GM23338 (cell line): ENCODE measurements at regions not wholly inside any gene's neighbourhood (a gene's known extent, or its start where the extent isn't known, plus 50 kb on each side); places are given as distances from the start of the nearest gene placed in this dataset.

Experiments used
- ATAC-seq: fragments of 200-7000 bp; cut with Tn5 transposase; 3 replicates; pipeline ENCODE4 v1.9.1; 2020
- DNase-seq: peaks from one replicate; pipeline ENCODE4 v3.0.0-alpha.2; 2015; ENCODE audit warnings: low spot score
- H2AFZ ChIP-seq: fragments of 200-600 bp; sonication (generic); 2 replicates; pipeline ENCODE4 v1.8.0; 2016; ENCODE audit warnings: antibody characterized with exemption, mild to moderate bottlenecking, moderate library complexity
- H3F3A ChIP-seq: fragments of 200-600 bp; sonication (generic); replicated peaks from 2 replicates; pipeline ENCODE4 v1.8.0; 2017; ENCODE audit warnings: antibody characterized with exemption, mixed run types, low read depth
- H3K27ac ChIP-seq: fragments of 200-600 bp; sonication (generic); 2 replicates; pipeline ENCODE4 v1.6.1; 2016; ENCODE audit warnings: low read depth
- H3K27me3 ChIP-seq: fragments of 200-600 bp; sonication (generic); 2 replicates; pipeline ENCODE4 v1.8.0; 2016; ENCODE audit warnings: mild to moderate bottlenecking, mixed run types, moderate library complexity; ENCODE audit not compliant: insufficient read depth
- H3K36me3 ChIP-seq: fragments of 200-600 bp; sonication (generic); 2 replicates; pipeline ENCODE4 v1.8.0; 2016; ENCODE audit warnings: mild to moderate bottlenecking; ENCODE audit not compliant: insufficient read depth
- H3K4me1 ChIP-seq: fragments of 200-600 bp; sonication (generic); 2 replicates; pipeline ENCODE4 v1.8.0; 2016; ENCODE audit warnings: mild to moderate bottlenecking, moderate library complexity; ENCODE audit not compliant: insufficient read depth
- H3K4me2 ChIP-seq: fragments of 200-600 bp; sonication (generic); 2 replicates; pipeline ENCODE4 v1.7.1; 2017; ENCODE audit warnings: mixed run types
- H3K4me3 ChIP-seq: fragments of 200-600 bp; sonication (generic); 2 replicates; pipeline ENCODE4 v1.6.1; 2016; ENCODE audit warnings: mixed run types
- H3K79me2 ChIP-seq: fragments of 200-600 bp; sonication (generic); replicated peaks from 2 replicates; pipeline ENCODE4 v1.8.0; 2017; ENCODE audit warnings: mild to moderate bottlenecking; ENCODE audit not compliant: insufficient read depth
- H3K9me2 ChIP-seq: fragments of 200-600 bp; sonication (generic); 2 replicates; pipeline ENCODE4 v1.8.0; 2017; ENCODE audit not compliant: insufficient read depth
- H4K20me1 ChIP-seq: fragments of 200-600 bp; sonication (generic); replicated peaks from 2 replicates; pipeline ENCODE4 v1.8.0; 2017; ENCODE audit warnings: mild to moderate bottlenecking; ENCODE audit not compliant: insufficient read depth
- H3K27ac Mint-ChIP-seq: 2 replicates; pipeline ENCODE4 v1.8.0; 2020; ENCODE audit warnings: inconsistent platforms, mild to moderate bottlenecking, moderate library complexity, mixed read lengths
- H3K27me3 Mint-ChIP-seq: 3 replicates; pipeline ENCODE4 v1.8.0; 2022; ENCODE audit warnings: low read depth, mild to moderate bottlenecking, moderate library complexity, mixed read lengths, inconsistent platforms; ENCODE audit not compliant: insufficient read depth, poor library complexity
- H3K36me3 Mint-ChIP-seq: 3 replicates; pipeline ENCODE4 v1.8.0; 2021; ENCODE audit warnings: low read depth, mild to moderate bottlenecking, inconsistent platforms, moderate library complexity, mixed read lengths
- H3K4me1 Mint-ChIP-seq: 3 replicates; pipeline ENCODE4 v1.8.0; 2020; ENCODE audit warnings: mild to moderate bottlenecking, inconsistent platforms, mixed read lengths
- H3K4me3 Mint-ChIP-seq: 3 replicates; pipeline ENCODE4 v1.8.0; 2021; ENCODE audit warnings: moderate library complexity, mild to moderate bottlenecking, inconsistent platforms, mixed read lengths
- H3K9me3 Mint-ChIP-seq: 3 replicates; pipeline ENCODE4 v1.8.0; 2020; ENCODE audit warnings: moderate library complexity, mild to moderate bottlenecking, inconsistent platforms, mixed read lengths
- CREB1 ChIP-seq: fragments of 250-450 bp; sonication (Bioruptor Pico); IDR thresholded peaks from 2 replicates; pipeline ENCODE4 v1.5.0; 2020; ENCODE audit warnings: low read depth, mild to moderate bottlenecking, moderate library complexity
- EZH2 ChIP-seq: fragments of 200-600 bp; sonication (generic); IDR thresholded peaks from one replicate; pipeline ENCODE4 v1.8.0; 2017; ENCODE audit warnings: antibody characterized with exemption, mild to moderate bottlenecking, low read depth; ENCODE audit not compliant: unreplicated experiment
- EZH2phosphoT487 ChIP-seq: fragments of 200-600 bp; sonication (generic); IDR thresholded peaks from one replicate; pipeline ENCODE4 v1.8.1; 2018; ENCODE audit warnings: antibody characterized with exemption; ENCODE audit not compliant: unreplicated experiment
- JUNB ChIP-seq: IDR thresholded peaks from one replicate; pipeline ENCODE4 v1.6.1; 2016; ENCODE audit warnings: antibody characterized with exemption; ENCODE audit not compliant: unreplicated experiment
- NANOG ChIP-seq: IDR thresholded peaks from 2 replicates; pipeline ENCODE4 v1.6.1; 2016; ENCODE audit warnings: antibody characterized with exemption, borderline replicate concordance
- POLR2AphosphoS5 ChIP-seq: IDR thresholded peaks from 2 replicates; pipeline ENCODE4 v1.6.1; 2016; ENCODE audit warnings: antibody characterized with exemption, low read depth
- STAT1 ChIP-seq: IDR thresholded peaks from one replicate; pipeline ENCODE4 v1.6.1; 2016; ENCODE audit warnings: antibody characterized with exemption; ENCODE audit not compliant: unreplicated experiment
- ZNF114 ChIP-seq: fragments of 250-450 bp; sonication (Bioruptor Pico); IDR thresholded peaks from 2 replicates; pipeline ENCODE4 v1.5.0; 2020; ENCODE audit warnings: mild to moderate bottlenecking, moderate library complexity
- ZNF331 ChIP-seq: fragments of 250-450 bp; sonication (Bioruptor Pico); IDR thresholded peaks from 2 replicates; pipeline ENCODE4 v1.5.0; 2020; ENCODE audit warnings: low read depth, mild to moderate bottlenecking, moderate library complexity
- TF ChIP-seq, protein P1 (sequence below): fragments of 250-450 bp; sonication (Bioruptor Pico); IDR thresholded peaks from 2 replicates; pipeline ENCODE4 v1.5.0; 2020; ENCODE audit warnings: mild to moderate bottlenecking, moderate library complexity
- TF ChIP-seq, protein P2 (sequence below): IDR thresholded peaks from 2 replicates; pipeline ENCODE4 v1.6.1; 2016; ENCODE audit warnings: antibody characterized with exemption
- TF ChIP-seq, protein P3 (sequence below), 2 experiments: fragments of 200-600 bp in 1 of 2; sonication (generic) in 1 of 2; conservative IDR thresholded peaks; 2 replicates each; pipeline versions ENCODE4 v1.5.1 to v1.6.1; 2016 to 2017; ENCODE audit warnings: antibody characterized with exemption in 2 of 2, low read depth in 2 of 2, mild to moderate bottlenecking in 2 of 2, moderate library complexity in 1 of 2

DNA sequence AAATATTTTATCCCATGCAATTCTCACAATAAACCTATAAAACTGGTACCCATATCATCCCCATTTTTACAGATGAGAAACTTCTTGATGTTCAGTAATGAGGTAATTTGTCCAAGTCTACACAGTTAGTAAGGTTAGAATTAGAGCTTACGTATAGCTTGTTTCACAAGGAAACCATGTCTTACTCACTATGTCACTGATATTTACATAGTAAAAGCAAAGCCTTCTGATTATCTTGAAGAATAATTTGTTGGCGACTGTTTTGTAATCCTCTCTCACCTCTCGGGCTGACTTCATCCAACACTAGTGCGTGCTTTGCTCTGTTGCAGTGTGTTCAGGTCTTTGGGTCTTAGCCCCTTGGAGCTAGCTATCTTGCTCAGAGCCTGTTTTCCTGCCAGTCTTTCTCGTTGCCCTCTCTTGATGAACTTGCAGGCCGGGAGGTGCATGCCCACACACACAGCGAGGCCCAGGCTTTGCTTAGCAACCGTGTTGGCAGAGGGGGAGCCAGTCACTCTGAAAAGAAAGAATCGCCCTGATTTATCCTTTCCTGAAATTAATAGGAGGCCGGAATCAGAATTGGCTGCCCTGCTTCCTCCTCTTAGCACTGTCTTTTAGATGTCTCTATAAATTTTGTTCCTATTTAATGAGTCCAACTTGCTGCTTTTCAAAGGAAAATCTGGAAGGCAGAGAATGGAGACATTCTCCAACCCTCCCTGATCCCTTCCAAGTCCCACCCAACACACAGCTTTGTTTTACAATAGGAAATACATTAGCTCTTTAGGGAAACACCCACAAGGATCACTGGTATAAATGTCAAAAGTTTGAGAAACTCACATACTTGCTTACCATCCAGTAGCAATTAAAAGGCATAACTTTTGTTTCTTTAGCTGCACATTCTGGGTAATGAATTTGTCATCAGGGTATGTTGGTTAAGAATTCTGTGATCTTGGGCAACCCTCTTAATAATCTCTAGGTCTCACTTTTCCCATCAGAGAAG, 97.6 kb upstream of the SEC11C start:
- no peaks in the 10 kb centered on the region for H3K4me1 ChIP-seq
- no peaks in the 10 kb centered on the region for H3K9me2 ChIP-seq
- H3K4me2 ChIP-seq: no peak overlapping the region
- no peaks in the 10 kb centered on the region for H3K36me3 Mint-ChIP-seq
- H3K4me1 Mint-ChIP-seq: peaks cover 7% of the 10 kb centered on the region
- H2AFZ ChIP-seq: peak overlapping the region; percentile 88
- ATAC-seq (peak; percentile 43; the same call in 2 of the 3 replicates), DNase-seq (no peak)
- H4K20me1 ChIP-seq: no peaks in the 10 kb centered on the region
- no peak for TF ChIP-seq ZNF114 (CRISPR knock-in tag)
- no peak for TF ChIP-seq ZNF331 (CRISPR knock-in tag)
- no peak overlapping the region for H3K4me3 ChIP-seq
- no peak overlapping the region for H3K27ac ChIP-seq
- no peak overlapping the region for H3K27ac Mint-ChIP-seq
- no peak overlapping the region for H3K4me3 Mint-ChIP-seq
- no peaks in the 10 kb centered on the region for H3F3A ChIP-seq
- no peaks in the 10 kb centered on the region for H3K79me2 ChIP-seq
- no peaks in the 10 kb centered on the region for H3K36me3 ChIP-seq
- H3K27me3 Mint-ChIP-seq: peaks cover 2% of the 10 kb centered on the region
- no peaks in the 10 kb centered on the region for H3K9me3 Mint-ChIP-seq
- H3K27me3 ChIP-seq: no peaks in the 10 kb centered on the region

DNA sequence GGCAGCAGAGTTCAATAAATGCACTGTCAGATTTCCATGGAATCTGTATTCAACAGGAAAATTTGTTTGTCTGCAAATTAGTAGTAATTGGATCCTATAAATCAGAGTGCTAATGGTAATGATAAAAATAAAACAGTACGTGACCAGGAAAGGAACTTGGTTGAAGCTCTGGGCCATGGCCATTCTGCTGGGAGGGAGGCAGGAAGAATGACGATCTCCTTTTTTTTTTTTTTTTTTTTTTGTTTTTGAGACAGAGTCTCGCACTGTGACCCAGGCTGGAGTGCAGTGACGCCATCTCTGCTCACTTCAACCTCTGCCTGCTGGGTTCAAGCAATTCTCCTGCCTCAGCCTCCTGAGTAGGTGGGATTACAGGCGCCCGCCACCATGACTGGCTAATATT, 94.8 kb upstream of the SEC11C start:
- H3K27ac ChIP-seq: no peak overlapping the region
- peaks cover 21% of the 10 kb centered on the region for H3K4me1 ChIP-seq
- no peaks in the 10 kb centered on the region for H3K27me3 ChIP-seq
- H3K4me3 Mint-ChIP-seq: no peak overlapping the region
- DNase-seq (no peak), ATAC-seq (no peak)
- peaks cover 29% of the 10 kb centered on the region for H3K4me1 Mint-ChIP-seq
- H4K20me1 ChIP-seq: no peaks in the 10 kb centered on the region
- no peaks in the 10 kb centered on the region for H3K36me3 ChIP-seq
- no peak overlapping the region for H3K4me3 ChIP-seq
- H3K36me3 Mint-ChIP-seq: no peaks in the 10 kb centered on the region
- H3K27me3 Mint-ChIP-seq: peaks cover 2% of the 10 kb centered on the region
- H3K9me3 Mint-ChIP-seq: no peaks in the 10 kb centered on the region
- H2AFZ ChIP-seq: no peak overlapping the region
- H3K27ac Mint-ChIP-seq: no peak overlapping the region
- no peaks in the 10 kb centered on the region for H3F3A ChIP-seq
- H3K9me2 ChIP-seq: no peaks in the 10 kb centered on the region
- no peaks in the 10 kb centered on the region for H3K79me2 ChIP-seq
- no peak overlapping the region for H3K4me2 ChIP-seq
- TF ChIP-seq, protein P1, sequence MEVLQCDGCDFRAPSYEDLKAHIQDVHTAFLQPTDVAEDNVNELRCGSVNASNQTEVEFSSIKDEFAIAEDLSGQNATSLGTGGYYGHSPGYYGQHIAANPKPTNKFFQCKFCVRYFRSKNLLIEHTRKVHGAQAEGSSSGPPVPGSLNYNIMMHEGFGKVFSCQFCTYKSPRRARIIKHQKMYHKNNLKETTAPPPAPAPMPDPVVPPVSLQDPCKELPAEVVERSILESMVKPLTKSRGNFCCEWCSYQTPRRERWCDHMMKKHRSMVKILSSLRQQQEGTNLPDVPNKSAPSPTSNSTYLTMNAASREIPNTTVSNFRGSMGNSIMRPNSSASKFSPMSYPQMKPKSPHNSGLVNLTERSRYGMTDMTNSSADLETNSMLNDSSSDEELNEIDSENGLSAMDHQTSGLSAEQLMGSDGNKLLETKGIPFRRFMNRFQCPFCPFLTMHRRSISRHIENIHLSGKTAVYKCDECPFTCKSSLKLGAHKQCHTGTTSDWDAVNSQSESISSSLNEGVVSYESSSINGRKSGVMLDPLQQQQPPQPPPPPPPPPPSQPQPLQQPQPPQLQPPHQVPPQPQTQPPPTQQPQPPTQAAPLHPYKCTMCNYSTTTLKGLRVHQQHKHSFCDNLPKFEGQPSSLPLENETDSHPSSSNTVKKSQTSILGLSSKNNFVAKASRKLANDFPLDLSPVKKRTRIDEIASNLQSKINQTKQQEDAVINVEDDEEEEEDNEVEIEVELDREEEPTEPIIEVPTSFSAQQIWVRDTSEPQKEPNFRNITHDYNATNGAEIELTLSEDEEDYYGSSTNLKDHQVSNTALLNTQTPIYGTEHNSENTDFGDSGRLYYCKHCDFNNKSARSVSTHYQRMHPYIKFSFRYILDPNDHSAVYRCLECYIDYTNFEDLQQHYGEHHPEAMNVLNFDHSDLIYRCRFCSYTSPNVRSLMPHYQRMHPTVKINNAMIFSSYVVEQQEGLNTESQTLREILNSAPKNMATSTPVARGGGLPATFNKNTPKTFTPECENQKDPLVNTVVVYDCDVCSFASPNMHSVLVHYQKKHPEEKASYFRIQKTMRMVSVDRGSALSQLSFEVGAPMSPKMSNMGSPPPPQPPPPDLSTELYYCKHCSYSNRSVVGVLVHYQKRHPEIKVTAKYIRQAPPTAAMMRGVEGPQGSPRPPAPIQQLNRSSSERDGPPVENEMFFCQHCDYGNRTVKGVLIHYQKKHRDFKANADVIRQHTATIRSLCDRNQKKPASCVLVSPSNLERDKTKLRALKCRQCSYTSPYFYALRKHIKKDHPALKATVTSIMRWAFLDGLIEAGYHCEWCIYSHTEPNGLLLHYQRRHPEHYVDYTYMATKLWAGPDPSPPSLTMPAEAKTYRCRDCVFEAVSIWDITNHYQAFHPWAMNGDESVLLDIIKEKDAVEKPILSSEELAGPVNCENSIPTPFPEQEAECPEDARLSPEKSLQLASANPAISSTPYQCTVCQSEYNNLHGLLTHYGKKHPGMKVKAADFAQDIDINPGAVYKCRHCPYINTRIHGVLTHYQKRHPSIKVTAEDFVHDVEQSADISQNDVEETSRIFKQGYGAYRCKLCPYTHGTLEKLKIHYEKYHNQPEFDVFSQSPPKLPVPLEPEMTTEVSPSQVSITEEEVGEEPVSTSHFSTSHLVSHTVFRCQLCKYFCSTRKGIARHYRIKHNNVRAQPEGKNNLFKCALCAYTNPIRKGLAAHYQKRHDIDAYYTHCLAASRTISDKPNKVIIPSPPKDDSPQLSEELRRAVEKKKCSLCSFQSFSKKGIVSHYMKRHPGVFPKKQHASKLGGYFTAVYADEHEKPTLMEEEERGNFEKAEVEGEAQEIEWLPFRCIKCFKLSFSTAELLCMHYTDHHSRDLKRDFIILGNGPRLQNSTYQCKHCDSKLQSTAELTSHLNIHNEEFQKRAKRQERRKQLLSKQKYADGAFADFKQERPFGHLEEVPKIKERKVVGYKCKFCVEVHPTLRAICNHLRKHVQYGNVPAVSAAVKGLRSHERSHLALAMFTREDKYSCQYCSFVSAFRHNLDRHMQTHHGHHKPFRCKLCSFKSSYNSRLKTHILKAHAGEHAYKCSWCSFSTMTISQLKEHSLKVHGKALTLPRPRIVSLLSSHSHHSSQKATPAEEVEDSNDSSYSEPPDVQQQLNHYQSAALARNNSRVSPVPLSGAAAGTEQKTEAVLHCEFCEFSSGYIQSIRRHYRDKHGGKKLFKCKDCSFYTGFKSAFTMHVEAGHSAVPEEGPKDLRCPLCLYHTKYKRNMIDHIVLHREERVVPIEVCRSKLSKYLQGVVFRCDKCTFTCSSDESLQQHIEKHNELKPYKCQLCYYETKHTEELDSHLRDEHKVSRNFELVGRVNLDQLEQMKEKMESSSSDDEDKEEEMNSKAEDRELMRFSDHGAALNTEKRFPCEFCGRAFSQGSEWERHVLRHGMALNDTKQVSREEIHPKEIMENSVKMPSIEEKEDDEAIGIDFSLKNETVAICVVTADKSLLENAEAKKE (CRISPR knock-in tag): no peak
- no peak for TF ChIP-seq ZNF114 (CRISPR knock-in tag)
- no peak for TF ChIP-seq JUNB
- TF ChIP-seq NANOG: no peak
- no peak for TF ChIP-seq ZNF331 (CRISPR knock-in tag)
- TF ChIP-seq, protein P2, sequence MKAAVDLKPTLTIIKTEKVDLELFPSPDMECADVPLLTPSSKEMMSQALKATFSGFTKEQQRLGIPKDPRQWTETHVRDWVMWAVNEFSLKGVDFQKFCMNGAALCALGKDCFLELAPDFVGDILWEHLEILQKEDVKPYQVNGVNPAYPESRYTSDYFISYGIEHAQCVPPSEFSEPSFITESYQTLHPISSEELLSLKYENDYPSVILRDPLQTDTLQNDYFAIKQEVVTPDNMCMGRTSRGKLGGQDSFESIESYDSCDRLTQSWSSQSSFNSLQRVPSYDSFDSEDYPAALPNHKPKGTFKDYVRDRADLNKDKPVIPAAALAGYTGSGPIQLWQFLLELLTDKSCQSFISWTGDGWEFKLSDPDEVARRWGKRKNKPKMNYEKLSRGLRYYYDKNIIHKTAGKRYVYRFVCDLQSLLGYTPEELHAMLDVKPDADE: no peak
- TF ChIP-seq CREB1 (CRISPR knock-in tag): no peak
- TF ChIP-seq, protein P3, sequence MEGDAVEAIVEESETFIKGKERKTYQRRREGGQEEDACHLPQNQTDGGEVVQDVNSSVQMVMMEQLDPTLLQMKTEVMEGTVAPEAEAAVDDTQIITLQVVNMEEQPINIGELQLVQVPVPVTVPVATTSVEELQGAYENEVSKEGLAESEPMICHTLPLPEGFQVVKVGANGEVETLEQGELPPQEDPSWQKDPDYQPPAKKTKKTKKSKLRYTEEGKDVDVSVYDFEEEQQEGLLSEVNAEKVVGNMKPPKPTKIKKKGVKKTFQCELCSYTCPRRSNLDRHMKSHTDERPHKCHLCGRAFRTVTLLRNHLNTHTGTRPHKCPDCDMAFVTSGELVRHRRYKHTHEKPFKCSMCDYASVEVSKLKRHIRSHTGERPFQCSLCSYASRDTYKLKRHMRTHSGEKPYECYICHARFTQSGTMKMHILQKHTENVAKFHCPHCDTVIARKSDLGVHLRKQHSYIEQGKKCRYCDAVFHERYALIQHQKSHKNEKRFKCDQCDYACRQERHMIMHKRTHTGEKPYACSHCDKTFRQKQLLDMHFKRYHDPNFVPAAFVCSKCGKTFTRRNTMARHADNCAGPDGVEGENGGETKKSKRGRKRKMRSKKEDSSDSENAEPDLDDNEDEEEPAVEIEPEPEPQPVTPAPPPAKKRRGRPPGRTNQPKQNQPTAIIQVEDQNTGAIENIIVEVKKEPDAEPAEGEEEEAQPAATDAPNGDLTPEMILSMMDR (conservative IDR thresholded peaks at IDR 0.05; ENCODE audit: low read depth in 2 of 2): no peak
- TF ChIP-seq STAT1: no peak
- TF ChIP-seq POLR2AphosphoS5: no peak
- TF ChIP-seq EZH2: no peak
- no peak for TF ChIP-seq EZH2phosphoT487
